ENCODE measurements at regions not wholly inside any gene's neighbourhood (a gene's known extent, or its start where the extent isn't known, plus 50 kb on each side); places are given as distances from the start of the nearest gene placed in this dataset.

GRCh38 chr3:22923711-22924110 lies 279.4 kb upstream of the UBE2E2 start:
- Mint-ChIP-seq H3K9me3 (peaks cover 2 to 3% of the 10 kb centered on the region in 2 donors), H3K4me3 (no peak overlapping the region), H3K36me3 (no peaks in the 10 kb centered on the region), H3K4me1 (no peaks in the 10 kb centered on the region), H3K27me3 (ENCODE audit: low read depth in 2 of 2) (no peaks in the 10 kb centered on the region), H3K27ac (no peak overlapping the region)
- H3K4me3 ChIP-seq (ENCODE audit: low read length), result no peak overlapping the region
- no peaks in the 10 kb centered on the region for H3K9me3 ChIP-seq (ENCODE audit: control insufficient read depth, insufficient read depth, low read length)
- no peak overlapping the region for H3K27ac ChIP-seq (ENCODE audit: low read length)
- H3K27me3 ChIP-seq (ENCODE audit: control insufficient read depth, insufficient read depth, low read length), result no peaks in the 10 kb centered on the region
- no peaks in the 10 kb centered on the region for H3K36me3 ChIP-seq (ENCODE audit: control insufficient read depth, insufficient read depth, low read length)
- WGBS (ENCODE audit: insufficient coverage), result 100% methylated on average over 1 of the region's 2 CpGs
- no peak for TF ChIP-seq CTCF (IDR thresholded peaks at IDR 0.05)
- no peaks in the 10 kb centered on the region for H3K4me1 ChIP-seq (ENCODE audit: control insufficient read depth, insufficient read depth, low read length)
- intact Hi-C loops (cut with micrococcal nuclease), result no loop called here
- DNase-seq, result no peak
- ATAC-seq, result no peak

GRCh38 chr3:22928216-22929110 lies 274.7 kb upstream of the UBE2E2 start:
- Histone ChIP-seq H3K36me3 (ENCODE audit: control insufficient read depth, insufficient read depth, low read length) (no peaks in the 10 kb centered on the region), H3K4me1 (ENCODE audit: control insufficient read depth, insufficient read depth, low read length) (no peaks in the 10 kb centered on the region), H3K27me3 (ENCODE audit: control insufficient read depth, insufficient read depth, low read length) (no peaks in the 10 kb centered on the region), H3K4me3 (ENCODE audit: low read length) (no peak overlapping the region), H3K27ac (ENCODE audit: low read length) (no peak overlapping the region), H3K9me3 (ENCODE audit: control insufficient read depth, insufficient read depth, low read length) (no peaks in the 10 kb centered on the region)
- Mint-ChIP-seq H3K36me3 (no peaks in the 10 kb centered on the region), H3K4me3 (no peak overlapping the region), H3K9me3 (peaks cover 3 to 5% of the 10 kb centered on the region in 2 donors), H3K27me3 (ENCODE audit: low read depth in 2 of 2) (no peaks in the 10 kb centered on the region), H3K4me1 (no peaks in the 10 kb centered on the region), H3K27ac (no peak overlapping the region)
- WGBS (ENCODE audit: insufficient coverage), result 94% methylated on average over 7 of the region's 8 CpGs
- TF ChIP-seq CTCF (IDR thresholded peaks at IDR 0.05), result no peak
- intact Hi-C loops (cut with micrococcal nuclease), result no loop called here
- ATAC-seq (no peak), DNase-seq (no peak)

GRCh38 chr3:22933051-22933840 lies 269.9 kb upstream of the UBE2E2 start:
- TF ChIP-seq CTCF (IDR thresholded peaks at IDR 0.05), result no peak
- no peaks in the 10 kb centered on the region for H3K4me1 ChIP-seq (ENCODE audit: control insufficient read depth, insufficient read depth, low read length)
- Mint-ChIP-seq H3K27ac (no peak overlapping the region), H3K4me3 (no peak overlapping the region), H3K36me3 (no peaks in the 10 kb centered on the region), H3K9me3 (peaks cover 3 to 5% of the 10 kb centered on the region in 2 donors), H3K4me1 (no peaks in the 10 kb centered on the region), H3K27me3 (ENCODE audit: low read depth in 2 of 2) (no peaks in the 10 kb centered on the region)
- no peaks in the 10 kb centered on the region for H3K36me3 ChIP-seq (ENCODE audit: control insufficient read depth, insufficient read depth, low read length)
- no peaks in the 10 kb centered on the region for H3K9me3 ChIP-seq (ENCODE audit: control insufficient read depth, insufficient read depth, low read length)
- H3K27me3 ChIP-seq (ENCODE audit: control insufficient read depth, insufficient read depth, low read length), result no peaks in the 10 kb centered on the region
- no peak overlapping the region for H3K27ac ChIP-seq (ENCODE audit: low read length)
- DNase-seq (no peak), ATAC-seq (no peak)
- no peak overlapping the region for H3K4me3 ChIP-seq (ENCODE audit: low read length)
- WGBS (ENCODE audit: insufficient coverage), result 95% methylated on average over 4 of the region's 5 CpGs
- intact Hi-C loops (cut with micrococcal nuclease), result no loop called here
